Gastroesophageal sphincter (tissue), 3 donors: ENCODE measurements at regions not wholly inside any gene's neighbourhood (a gene's known extent, or its start where the extent isn't known, plus 50 kb on each side); places are given as distances from the start of the nearest gene placed in this dataset.

ENCODE experiments used
- CTCF ChIP-seq, 4 experiments: fragments of 200-600 bp in 2 of 4; fragments of 450-650 bp in 2 of 4; sonication (generic) in 1 of 4; IDR thresholded peaks; one replicate each; pipeline ENCODE4 v1.5.1; 2017 to 2019; ENCODE audit warnings: antibody characterized with exemption in 4 of 4, mild to moderate bottlenecking in 2 of 4, moderate library complexity in 2 of 4
- POLR2A ChIP-seq, 2 donors: fragments of 450-650 bp; IDR thresholded peaks; one replicate each; pipeline ENCODE4 v1.6.1; 2017; ENCODE audit warnings: antibody characterized with exemption in 2 of 2, mild to moderate bottlenecking in 2 of 2, moderate library complexity in 1 of 2
- POLR2AphosphoS5 ChIP-seq: sonication (generic); formaldehyde crosslinking; IDR thresholded peaks from one replicate; pipeline ENCODE4 v1.6.1; 2017; ENCODE audit warnings: antibody characterized with exemption

- no peak for TF ChIP-seq POLR2AphosphoS5
- no peak for TF ChIP-seq POLR2A (IDR thresholded peaks at IDR 0.05)
- no peak for TF ChIP-seq CTCF (IDR thresholded peaks at IDR 0.05)
These were observed 195.2 kb downstream of the CENPW start for GRCh38 chr6:126535138-126535537.
